HFF-Myc (cell line): ENCODE measurements at regions not wholly inside any gene's neighbourhood (a gene's known extent, or its start where the extent isn't known, plus 50 kb on each side); places are given as distances from the start of the nearest gene placed in this dataset.

ENCODE experiments used
- DNase-seq: peaks from one replicate; pipeline ENCODE4 v3.0.0-alpha.2; 2011; ENCODE audit warnings: low read depth; ENCODE audit errors: extremely low read depth
- H3K4me3 ChIP-seq: replicated peaks from 2 replicates; pipeline ENCODE4 v1.5.1; 2011; ENCODE audit warnings: low read depth, mild to moderate bottlenecking, control low read depth, low read length
- TF ChIP-seq, protein P1 (sequence below): IDR thresholded peaks from 2 replicates; pipeline ENCODE4 v1.5.1; 2012; ENCODE audit warnings: mild to moderate bottlenecking, low read depth, low read length, control low read depth; ENCODE audit errors: missing control alignments

DNA sequence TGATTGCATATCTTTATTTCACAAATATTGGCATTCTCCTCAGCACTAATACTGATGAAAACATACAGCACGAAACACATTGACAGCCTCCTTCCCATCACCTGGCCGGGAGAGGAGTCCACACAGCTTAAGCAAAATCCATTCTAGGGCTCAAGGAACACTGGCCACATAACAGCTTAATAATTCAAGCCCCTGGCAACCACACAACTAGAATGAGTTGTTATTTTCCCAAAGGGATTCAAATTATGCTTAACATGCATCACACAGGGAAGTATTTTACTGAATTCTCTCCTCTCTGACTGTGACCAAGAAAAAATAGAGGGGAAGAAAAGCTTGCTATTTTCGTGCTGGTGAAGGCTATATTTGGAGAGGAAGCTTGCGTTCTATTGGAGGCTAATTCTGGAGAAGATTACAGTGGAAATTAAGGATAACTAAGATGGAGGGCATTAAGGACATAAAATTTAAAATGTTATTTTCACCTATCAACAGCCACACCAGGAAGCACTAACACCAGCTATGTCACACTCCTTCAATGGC, 198.5 kb downstream of the ADGRG6 start:
- TF ChIP-seq, protein P1, sequence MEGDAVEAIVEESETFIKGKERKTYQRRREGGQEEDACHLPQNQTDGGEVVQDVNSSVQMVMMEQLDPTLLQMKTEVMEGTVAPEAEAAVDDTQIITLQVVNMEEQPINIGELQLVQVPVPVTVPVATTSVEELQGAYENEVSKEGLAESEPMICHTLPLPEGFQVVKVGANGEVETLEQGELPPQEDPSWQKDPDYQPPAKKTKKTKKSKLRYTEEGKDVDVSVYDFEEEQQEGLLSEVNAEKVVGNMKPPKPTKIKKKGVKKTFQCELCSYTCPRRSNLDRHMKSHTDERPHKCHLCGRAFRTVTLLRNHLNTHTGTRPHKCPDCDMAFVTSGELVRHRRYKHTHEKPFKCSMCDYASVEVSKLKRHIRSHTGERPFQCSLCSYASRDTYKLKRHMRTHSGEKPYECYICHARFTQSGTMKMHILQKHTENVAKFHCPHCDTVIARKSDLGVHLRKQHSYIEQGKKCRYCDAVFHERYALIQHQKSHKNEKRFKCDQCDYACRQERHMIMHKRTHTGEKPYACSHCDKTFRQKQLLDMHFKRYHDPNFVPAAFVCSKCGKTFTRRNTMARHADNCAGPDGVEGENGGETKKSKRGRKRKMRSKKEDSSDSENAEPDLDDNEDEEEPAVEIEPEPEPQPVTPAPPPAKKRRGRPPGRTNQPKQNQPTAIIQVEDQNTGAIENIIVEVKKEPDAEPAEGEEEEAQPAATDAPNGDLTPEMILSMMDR: no peak
- no peak for DNase-seq
- no peak overlapping the region for H3K4me3 ChIP-seq

DNA sequence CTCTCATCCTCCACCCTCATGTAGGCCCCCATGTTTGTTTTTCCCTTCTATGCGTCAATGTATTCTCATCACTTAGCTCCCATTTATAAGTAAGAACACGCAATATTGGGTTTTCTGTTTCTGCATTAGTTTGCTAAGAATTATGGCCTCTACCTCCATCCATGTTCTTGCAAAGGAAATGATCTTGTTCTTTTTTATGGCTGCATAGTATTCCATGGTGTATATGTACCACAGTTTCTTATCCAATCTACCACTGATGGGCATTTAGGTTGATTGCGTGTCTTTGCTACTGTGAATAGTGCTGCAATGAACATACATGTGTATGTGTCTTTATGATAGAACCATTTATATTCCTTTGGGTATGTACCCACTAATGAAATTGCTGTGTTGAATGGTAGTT, 200.0 kb downstream of the ADGRG6 start:
- TF ChIP-seq, protein P1: no peak
- DNase-seq: no peak
- H3K4me3 ChIP-seq: no peak overlapping the region

DNA sequence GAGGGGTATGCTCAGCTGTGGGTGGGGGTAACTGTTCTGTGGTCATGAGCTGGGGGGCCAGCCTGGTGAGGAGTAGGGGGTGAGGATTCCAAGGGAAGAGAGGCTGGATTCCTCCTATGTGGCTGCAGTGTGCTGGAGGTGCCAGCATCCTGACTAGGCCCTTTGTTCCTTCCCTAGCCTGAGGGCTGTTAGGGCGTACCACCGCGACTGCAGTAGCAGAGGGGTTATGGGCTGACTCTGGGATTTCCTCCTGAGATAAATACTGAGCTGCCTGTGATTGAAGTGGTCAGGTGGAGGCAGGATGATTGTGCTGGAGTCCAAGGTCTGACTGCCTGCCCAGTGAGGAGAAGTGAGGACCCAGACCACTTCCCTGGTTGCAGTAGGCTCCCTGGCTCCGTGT, 205.3 kb downstream of the ADGRG6 start:
- DNase-seq: no peak
- TF ChIP-seq, protein P1: no peak

DNA sequence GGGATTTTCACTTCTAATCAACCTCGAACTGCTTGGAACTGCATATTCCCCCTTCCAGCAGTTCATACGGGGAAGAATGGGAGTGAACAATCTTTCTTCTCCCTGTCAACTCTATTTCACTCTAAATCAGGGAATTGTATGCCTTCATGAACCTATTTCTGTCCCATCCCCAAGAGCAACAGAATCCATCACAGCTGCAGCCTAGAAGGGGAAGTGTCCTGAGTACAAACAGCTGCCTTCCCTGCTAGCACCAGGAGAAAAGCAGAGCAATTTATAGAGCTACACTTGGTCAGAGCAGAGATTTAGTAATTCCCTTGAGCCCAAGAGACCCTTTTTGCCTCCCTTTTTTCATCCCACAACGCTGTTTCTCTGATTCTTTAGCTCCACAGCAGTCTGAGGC, 208.4 kb downstream of the ADGRG6 start:
- no peak for DNase-seq
- TF ChIP-seq, protein P1: no peak
- H3K4me3 ChIP-seq: no peak overlapping the region

More for the DNA sequence above, 205.3 kb downstream of the ADGRG6 start:
- no peak overlapping the region for H3K4me3 ChIP-seq

DNA sequence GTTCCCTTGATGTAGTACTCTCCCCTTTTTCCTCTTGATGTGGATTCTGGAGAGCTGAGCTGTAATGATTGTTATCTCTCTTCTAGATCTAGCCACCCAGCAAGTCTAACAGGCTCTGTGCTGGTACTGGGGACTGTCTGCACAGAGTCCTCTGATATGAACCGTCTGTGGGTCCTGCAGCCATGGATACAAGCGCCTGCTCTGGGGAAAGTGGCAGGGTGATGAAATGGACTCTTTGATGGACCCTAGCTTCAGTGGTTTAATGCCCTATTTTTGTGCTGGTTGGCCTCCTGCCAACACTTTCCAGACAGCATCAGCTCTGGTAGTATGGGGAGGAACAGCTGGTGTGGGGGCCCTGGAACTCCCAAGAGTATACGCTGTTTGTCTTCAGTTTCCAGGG, 216.3 kb downstream of the ADGRG6 start:
- TF ChIP-seq, protein P1: no peak
- no peak for DNase-seq

DNA sequence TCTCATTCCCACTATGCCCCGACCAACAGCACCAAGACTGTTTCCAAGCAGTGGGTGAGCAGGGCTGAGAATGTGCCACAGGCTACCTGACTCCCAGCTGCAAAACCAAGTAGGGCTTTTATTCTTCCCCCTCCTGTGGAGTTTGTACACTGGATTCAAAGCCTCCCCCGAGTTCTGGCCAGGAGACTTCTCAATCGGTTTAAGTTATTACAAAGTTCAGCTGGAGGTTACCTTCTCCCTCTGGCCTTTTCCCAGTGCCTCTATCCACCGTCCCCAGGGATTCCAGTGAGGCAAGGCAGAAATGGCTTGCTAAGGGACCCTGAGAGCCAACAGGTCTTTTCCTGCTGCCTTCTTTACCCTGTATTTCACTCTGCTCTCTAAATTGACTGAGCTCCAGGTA, 217.0 kb downstream of the ADGRG6 start:
- TF ChIP-seq, protein P1: no peak

More for the DNA sequence above, 216.3 kb downstream of the ADGRG6 start:
- no peak overlapping the region for H3K4me3 ChIP-seq

DNA sequence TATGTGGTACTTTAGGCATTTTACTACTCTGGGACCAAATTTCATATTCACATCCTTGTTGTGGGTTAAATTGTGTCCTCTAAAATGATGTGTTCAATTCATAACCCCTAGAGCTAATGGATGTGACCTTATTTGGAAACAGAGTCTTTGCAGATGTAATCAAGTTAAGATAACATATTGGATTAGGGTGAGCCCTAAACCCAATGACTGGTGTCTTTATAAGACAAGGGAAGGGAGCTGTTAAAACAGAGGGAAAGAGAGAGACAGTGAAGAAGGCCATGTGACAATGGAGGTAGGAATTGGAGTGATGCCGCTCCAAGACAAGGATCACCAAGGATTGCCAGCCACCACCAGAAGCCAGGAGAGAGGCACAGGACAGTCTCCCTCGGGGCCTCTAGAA, 220.0 kb downstream of the ADGRG6 start:
- TF ChIP-seq, protein P1: no peak
- H3K4me3 ChIP-seq: no peak overlapping the region
- no peak for DNase-seq

More for the DNA sequence above, 217.0 kb downstream of the ADGRG6 start:
- no peak overlapping the region for H3K4me3 ChIP-seq
- DNase-seq: no peak
